ENCODE measurements at regions not wholly inside any gene's neighbourhood (a gene's known extent, or its start where the extent isn't known, plus 50 kb on each side); places are given as distances from the start of the nearest gene placed in this dataset.
"Not testable (repeated sequence)": the region's sequence is repeated elsewhere in the genome, so short reads cannot be mapped to it uniquely, and the experiment has no call there.

GRCh38 chrX:123002844-123003243 is 181.2 kb upstream of the GRIA3 start:
- DNase-seq = not testable (repeated sequence)

- DNase-seq = peak; percentile 5
Measured at GRCh38 chrX:123013141-123013540, 170.9 kb upstream of the GRIA3 start.

DNA sequence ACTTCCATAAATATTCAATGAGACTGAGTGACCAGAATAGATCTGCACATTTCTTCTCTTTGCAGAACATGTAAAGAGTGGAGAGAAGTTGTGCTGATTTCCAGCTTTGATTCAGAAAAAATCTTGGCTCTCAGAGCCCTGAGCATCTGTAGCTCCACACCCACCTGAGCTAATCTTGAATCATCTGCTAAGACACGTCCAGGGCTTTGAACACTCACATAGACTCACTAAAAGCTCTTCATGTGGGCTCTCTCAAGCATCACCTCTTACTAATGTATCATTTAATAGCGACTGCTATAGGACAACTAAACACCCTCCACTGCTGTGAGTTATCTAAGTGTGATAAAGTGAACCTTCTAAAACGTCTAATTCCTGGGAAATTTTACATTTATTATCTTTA is 147.7 kb upstream of the GRIA3 start:
- no peak for DNase-seq

GRCh38 chrX:123049071-123049625 is 134.9 kb upstream of the GRIA3 start:
- no peak for DNase-seq

DNA sequence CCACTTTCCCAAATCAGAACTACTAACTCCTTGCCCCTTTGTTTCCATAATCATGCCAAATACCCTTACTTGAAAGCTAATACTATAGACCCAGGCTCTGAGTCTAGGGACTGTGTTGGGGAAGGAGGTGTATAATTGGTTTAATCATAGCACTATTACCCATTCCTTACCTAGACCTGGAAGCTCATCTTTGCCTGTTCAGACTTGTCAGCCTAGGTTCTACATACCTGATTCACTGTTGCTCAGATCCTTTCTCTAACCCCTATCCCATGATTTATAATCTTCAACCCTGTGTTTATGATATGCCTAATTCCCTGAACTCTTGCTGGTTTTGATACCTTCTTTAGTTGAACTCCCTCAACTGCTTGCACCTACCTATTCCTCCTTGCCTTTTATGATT is 123.1 kb upstream of the GRIA3 start:
- DNase-seq = no peak

GRCh38 chrX:123064053-123064452 is 120.0 kb upstream of the GRIA3 start:
- DNase-seq = no peak

- no peak for DNase-seq
Measured at GRCh38 chrX:123072686-123073385, 111.2 kb upstream of the GRIA3 start.

- DNase-seq = no peak
Measured at GRCh38 chrX:123075947-123076561, 108.0 kb upstream of the GRIA3 start.

DNA sequence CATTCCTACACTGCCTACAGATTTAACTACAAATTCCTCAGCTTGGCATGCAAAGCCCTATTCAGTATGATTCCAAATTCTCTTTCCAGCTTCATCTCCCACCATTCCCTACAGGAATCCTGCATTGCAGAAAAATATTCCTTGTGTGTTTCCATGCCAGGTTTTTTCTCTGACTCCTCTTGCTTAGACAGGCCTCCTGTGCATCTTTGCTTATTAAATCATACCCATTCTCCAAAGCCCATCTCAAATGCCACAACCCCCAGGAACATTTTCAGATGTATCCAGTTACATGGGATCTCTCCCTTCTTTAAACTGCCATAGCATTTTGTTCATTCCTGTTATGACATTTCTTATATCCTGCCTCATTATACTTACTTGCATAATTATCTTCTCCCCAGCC is 106.4 kb upstream of the GRIA3 start:
- DNase-seq = no peak

- no peak for DNase-seq
Measured at GRCh38 chrX:123080065-123080464, 104.0 kb upstream of the GRIA3 start.

GRCh38 chrX:123081776-123082175 is 102.3 kb upstream of the GRIA3 start:
- DNase-seq = peak; percentile 1

DNA sequence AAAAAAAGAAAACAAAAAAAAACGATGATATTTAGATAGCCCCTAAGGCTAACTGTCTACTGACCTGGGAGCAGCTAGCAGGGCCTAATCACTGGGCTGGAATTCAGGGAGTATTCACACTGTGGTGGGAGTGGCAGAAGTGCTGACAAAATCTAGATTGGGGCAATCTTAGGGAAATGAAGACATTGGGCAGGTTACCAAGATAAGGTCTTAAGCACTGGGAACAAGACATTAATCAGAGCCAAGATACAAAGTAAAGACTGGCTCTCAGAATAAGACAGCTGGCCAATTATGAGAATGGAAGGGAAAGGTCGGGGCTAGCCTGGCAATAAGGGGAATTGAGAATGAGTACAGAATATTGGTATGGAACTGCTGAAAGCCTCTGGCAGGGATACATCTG is 100.2 kb upstream of the GRIA3 start:
- peak; percentile 34 for DNase-seq

- DNase-seq = peak; percentile 68
Measured at GRCh38 chrX:123084797-123085196, 99.3 kb upstream of the GRIA3 start.

GRCh38 chrX:123085311-123085940 is 98.7 kb upstream of the GRIA3 start:
- DNase-seq = peak; percentile 36

DNA sequence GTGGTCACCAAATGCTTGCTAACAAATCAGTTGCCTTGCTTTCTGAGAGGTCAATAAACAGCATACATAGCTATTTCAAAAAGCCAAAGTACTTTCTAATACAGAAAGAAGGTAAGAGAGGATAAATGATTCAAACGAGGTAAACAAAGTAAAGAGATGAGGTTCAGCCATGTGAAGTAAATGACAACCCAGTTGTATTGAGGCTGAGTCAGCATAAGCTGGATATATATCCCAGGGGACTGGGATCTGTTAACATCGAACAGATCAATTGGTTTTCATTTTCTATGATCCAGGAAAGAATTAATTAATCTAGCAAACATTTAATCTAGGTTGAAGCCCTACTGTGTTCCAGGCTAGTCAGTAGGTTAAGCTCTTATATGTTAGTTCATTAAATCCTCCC is 97.3 kb upstream of the GRIA3 start:
- DNase-seq = no peak

- peak; percentile 7 for DNase-seq
Measured at GRCh38 chrX:123087326-123087725, 96.8 kb upstream of the GRIA3 start.

GRCh38 chrX:123088331-123088730 is 95.7 kb upstream of the GRIA3 start:
- DNase-seq = peak; percentile 1

DNA sequence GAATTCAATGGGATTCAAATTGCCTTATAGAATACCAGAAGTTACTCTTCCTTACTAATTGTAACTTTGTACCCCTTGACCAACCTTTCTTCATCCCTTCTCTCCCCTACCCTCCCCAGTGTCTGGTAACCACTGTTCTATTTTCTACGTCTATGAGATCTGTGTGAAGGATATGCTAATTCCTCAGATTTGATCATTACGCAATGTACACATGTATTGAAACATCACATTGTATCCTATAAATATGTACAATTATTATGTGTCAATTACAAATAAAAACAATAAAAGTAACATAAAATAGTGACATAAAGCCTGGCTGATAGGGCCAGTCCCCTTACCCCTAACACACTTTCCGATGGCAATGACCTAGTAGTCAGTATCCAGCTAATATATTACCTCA is 95.1 kb upstream of the GRIA3 start:
- DNase-seq = no peak

GRCh38 chrX:123093792-123094191 is 90.3 kb upstream of the GRIA3 start:
- DNase-seq = no peak

DNA sequence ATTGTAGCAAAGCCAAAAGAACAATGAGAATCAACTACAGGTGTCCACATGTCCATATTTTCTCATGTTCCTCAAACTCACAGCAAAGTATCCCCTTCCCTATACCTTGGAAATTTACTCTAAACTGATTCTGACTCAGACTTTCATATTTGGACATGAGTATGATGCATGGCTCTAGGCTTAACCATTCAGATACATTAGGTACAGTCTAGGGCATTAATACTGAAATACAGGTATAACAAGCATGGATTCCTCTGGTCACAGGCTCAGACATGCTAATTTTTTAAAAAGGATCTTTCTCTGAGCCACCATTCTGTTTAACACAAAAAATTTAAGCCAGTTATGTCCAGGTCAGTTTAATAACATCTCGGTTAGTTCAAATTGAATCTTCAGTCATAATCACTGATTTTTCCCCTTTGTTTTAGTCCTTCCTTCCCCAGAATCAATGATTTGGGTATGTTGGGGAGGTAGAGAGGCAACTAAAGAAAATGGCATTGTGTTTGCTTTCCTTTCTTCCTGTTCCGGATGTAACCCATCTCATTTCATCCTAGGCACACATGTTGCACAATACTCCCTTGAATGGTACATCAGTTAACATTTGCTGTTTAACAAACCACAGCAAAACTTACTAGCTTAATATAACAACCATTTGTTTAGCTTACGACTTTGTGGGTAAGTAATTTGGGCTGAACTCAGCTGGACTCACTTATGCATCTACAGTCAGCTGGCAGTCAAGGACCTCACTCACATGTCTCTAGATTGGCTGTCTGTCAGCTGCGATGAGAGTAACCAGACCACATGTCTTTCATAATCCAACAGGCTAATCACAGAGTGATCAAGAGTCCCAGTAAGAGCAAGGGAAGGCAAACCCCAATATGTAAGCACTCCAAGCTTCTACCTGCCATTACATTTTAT is 75.3 kb upstream of the GRIA3 start:
- DNase-seq = no peak

GRCh38 chrX:123121241-123121640 is 62.8 kb upstream of the GRIA3 start:
- DNase-seq = peak; percentile 28

DNA sequence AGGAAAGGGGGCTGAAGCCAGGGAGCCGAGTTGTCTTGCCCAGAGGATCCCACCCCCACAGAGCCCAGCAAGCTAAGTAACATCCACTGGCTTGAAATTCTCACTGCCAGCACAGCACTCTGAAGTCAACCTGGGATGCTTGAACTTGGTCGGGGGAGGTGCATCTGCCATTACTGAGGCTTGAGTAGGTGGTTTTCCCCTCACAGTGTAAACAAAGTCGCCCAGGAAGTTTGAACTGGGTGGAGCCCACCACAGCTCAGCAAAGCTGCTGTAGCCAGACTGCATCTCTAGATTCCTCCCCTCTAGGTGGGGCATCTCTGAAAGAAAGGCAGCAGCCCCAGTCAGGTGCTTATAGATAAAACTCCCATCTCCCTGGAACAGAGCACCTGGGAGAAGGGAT is 54.3 kb upstream of the GRIA3 start:
- not testable (repeated sequence) for DNase-seq

All from EL (cell line).